Caco-2 (cell line): ENCODE measurements at regions not wholly inside any gene's neighbourhood (a gene's known extent, or its start where the extent isn't known, plus 50 kb on each side); places are given as distances from the start of the nearest gene placed in this dataset.
"Not testable (repeated sequence)": the region's sequence is repeated elsewhere in the genome, so short reads cannot be mapped to it uniquely, and the experiment has no call there.

Experiments used
- BruUV-seq: library from RNA; stranded (reverse); fragments of 400-500 nt; replicated peaks from 2 replicates; lab custom pipeline; 2021; lab: Mats Ljungman, UMichigan
- CTCF ChIA-PET: fragments of 300-600 bp; sonication (Branson Sonifier 250); formaldehyde crosslinking; loops from one replicate; lab custom pipeline; 2022; ENCODE audit warnings: antibody characterized with exemption; lab: Charles Lee
- POLR2A ChIA-PET: fragments of 300-600 bp; sonication (Branson Sonifier 250); formaldehyde crosslinking; loops from one replicate; lab custom pipeline; 2022; ENCODE audit warnings: antibody characterized with exemption; lab: Charles Lee
- DNase-seq, 2 experiments: peaks; one replicate each; pipeline versions ENCODE4 v3.0.0 to v3.0.0-alpha.2; 2020 to 2022
- H3K27me3 ChIP-seq: replicated peaks from 2 replicates; pipeline ENCODE4 v1.6.0; 2011; ENCODE audit warnings: low read length; ENCODE audit not compliant: control insufficient read depth, insufficient read depth
- H3K36me3 ChIP-seq: 2 replicates; pipeline ENCODE4 v1.5.1; 2011; ENCODE audit warnings: low read length; ENCODE audit not compliant: control insufficient read depth, insufficient read depth
- H3K4me1 ChIP-seq: fragments of 250-450 bp; sonication (Bioruptor Pico); 2 replicates; pipeline ENCODE4 v1.5.1; 2020; ENCODE audit warnings: mild to moderate bottlenecking
- H3K4me3 ChIP-seq: 2 replicates; pipeline ENCODE4 v1.5.1; 2011; ENCODE audit warnings: low read depth, mild to moderate bottlenecking, control low read depth, low read length
- H3K9me3 ChIP-seq: fragments of 250-450 bp; sonication (Bioruptor Pico); 2 replicates; pipeline ENCODE4 v1.5.1; 2020; ENCODE audit warnings: mild to moderate bottlenecking, moderate library complexity
- H3K27ac Mint-ChIP-seq: one replicate; pipeline ENCODE4 v1.8.0; 2022; ENCODE audit warnings: mixed read lengths; ENCODE audit not compliant: unreplicated experiment
- H3K27me3 Mint-ChIP-seq: one replicate; pipeline ENCODE4 v1.8.0; 2022; ENCODE audit warnings: mixed read lengths; ENCODE audit not compliant: insufficient read depth, unreplicated experiment
- H3K36me3 Mint-ChIP-seq: one replicate; pipeline ENCODE4 v1.8.0; 2022; ENCODE audit warnings: mild to moderate bottlenecking, mixed read lengths; ENCODE audit not compliant: insufficient read depth, unreplicated experiment
- H3K4me1 Mint-ChIP-seq: one replicate; pipeline ENCODE4 v1.8.0; 2022; ENCODE audit warnings: low read depth, mixed read lengths; ENCODE audit not compliant: unreplicated experiment
- H3K4me3 Mint-ChIP-seq: one replicate; pipeline ENCODE4 v1.8.0; 2022; ENCODE audit warnings: mild to moderate bottlenecking, moderate library complexity, mixed read lengths; ENCODE audit not compliant: unreplicated experiment
- H3K9me3 Mint-ChIP-seq: one replicate; pipeline ENCODE4 v1.8.0; 2022; ENCODE audit warnings: mixed read lengths; ENCODE audit not compliant: unreplicated experiment
- CTCF ChIP-seq, 2 experiments: fragments of 200-600 bp in 1 of 2; IDR thresholded peaks; 1 replicate in 1 of 2; 2 replicates in 1 of 2; pipeline versions ENCODE4 v1.5.1 to v1.8.0; 2011 to 2022; ENCODE audit warnings: antibody characterized with exemption in 1 of 2, control low read depth in 1 of 2, inconsistent platforms in 1 of 2, low read depth in 1 of 2, low read length in 1 of 2, mild to moderate bottlenecking in 1 of 2, moderate library complexity in 1 of 2; ENCODE audit not compliant: insufficient read depth in 1 of 2, severe bottlenecking in 1 of 2, unreplicated experiment in 1 of 2
- intact Hi-C: fragments of 100-400 bp; cut with micrococcal nuclease; formaldehyde crosslinking; loops from one replicate; pipeline ENCODE4 v1.10.0; 2022; ENCODE audit not compliant: unreplicated experiment

GRCh38 chr6:50907565-50907964, 88.9 kb downstream of the TFAP2B start:
- intact Hi-C loops = no loop called here
- H3K4me1 Mint-ChIP-seq = no peaks in the 10 kb centered on the region
- no TSS peak for BruUV-seq
- TF ChIP-seq CTCF (IDR thresholded peaks at IDR 0.05; ENCODE audit: insufficient read depth in 1 of 2, low read depth in 1 of 2, low read length in 1 of 2, severe bottlenecking in 1 of 2, unreplicated experiment in 1 of 2) = no peak
- H3K9me3 ChIP-seq = no peaks in the 10 kb centered on the region
- ChIA-PET CTCF (no interaction called here), POLR2A (no interaction called here)
- H3K4me1 ChIP-seq = no peaks in the 10 kb centered on the region
- H3K36me3 Mint-ChIP-seq = no peaks in the 10 kb centered on the region
- H3K4me3 Mint-ChIP-seq = no peak overlapping the region
- no peaks in the 10 kb centered on the region for H3K27me3 Mint-ChIP-seq
- H3K27ac Mint-ChIP-seq = no peak overlapping the region
- no peak for DNase-seq
- no peaks in the 10 kb centered on the region for H3K9me3 Mint-ChIP-seq
- H3K36me3 ChIP-seq = no peaks in the 10 kb centered on the region
- no peaks in the 10 kb centered on the region for H3K27me3 ChIP-seq
- H3K4me3 ChIP-seq = no peak overlapping the region

- no TSS peak for BruUV-seq
- intact Hi-C loops = no loop called here
- no peaks in the 10 kb centered on the region for H3K27me3 ChIP-seq
- no peak for DNase-seq
- Mint-ChIP-seq H3K27ac (no peak overlapping the region), H3K9me3 (peaks cover 10% of the 10 kb centered on the region), H3K27me3 (no peaks in the 10 kb centered on the region), H3K4me1 (no peaks in the 10 kb centered on the region), H3K36me3 (no peaks in the 10 kb centered on the region), H3K4me3 (no peak overlapping the region)
- ChIA-PET CTCF (no interaction called here), POLR2A (no interaction called here)
- no peaks in the 10 kb centered on the region for H3K4me1 ChIP-seq
- no peaks in the 10 kb centered on the region for H3K9me3 ChIP-seq
- H3K4me3 ChIP-seq = no peak overlapping the region
- TF ChIP-seq CTCF (IDR thresholded peaks at IDR 0.05; ENCODE audit: insufficient read depth in 1 of 2, low read depth in 1 of 2, low read length in 1 of 2, severe bottlenecking in 1 of 2, unreplicated experiment in 1 of 2) = no peak
- no peaks in the 10 kb centered on the region for H3K36me3 ChIP-seq
Observed at GRCh38 chr6:50913105-50913770, 94.6 kb downstream of the TFAP2B start.

GRCh38 chr6:50921378-50921777, 102.7 kb downstream of the TFAP2B start:
- H3K36me3 Mint-ChIP-seq, H3K27ac Mint-ChIP-seq, BruUV-seq, H3K4me1 Mint-ChIP-seq, POLR2A ChIA-PET, DNase-seq, H3K36me3 ChIP-seq, H3K4me1 ChIP-seq, H3K4me3 Mint-ChIP-seq, H3K9me3 ChIP-seq, intact Hi-C loops, H3K4me3 ChIP-seq, H3K27me3 Mint-ChIP-seq, H3K27me3 ChIP-seq, CTCF ChIA-PET: not testable (repeated sequence)
- peaks cover 20% of the 10 kb centered on the region for H3K9me3 Mint-ChIP-seq
